GM19025 (cell line): ENCODE measurements at regions not wholly inside any gene's neighbourhood (a gene's known extent, or its start where the extent isn't known, plus 50 kb on each side); places are given as distances from the start of the nearest gene placed in this dataset.
"Not testable (repeated sequence)": the region's sequence is repeated elsewhere in the genome, so short reads cannot be mapped to it uniquely, and the experiment has no call there.

Source experiments
- ATAC-seq: cut with Tn5 transposase; IDR thresholded peaks from one replicate; pipeline ENCODE4 v1.9.1; 2021; ENCODE audit warnings: mild to moderate bottlenecking, low read depth, moderate library complexity; ENCODE audit not compliant: unreplicated experiment

GRCh38 chr3:145182196-145182911, 978.6 kb downstream of the PLOD2 start:
- no peak for ATAC-seq

GRCh38 chr3:145183261-145183660, 977.7 kb downstream of the PLOD2 start:
- ATAC-seq: no peak

- ATAC-seq: no peak
Observed at GRCh38 chr3:145188079-145188770, 972.8 kb downstream of the PLOD2 start.

- ATAC-seq: no peak
Observed at GRCh38 chr3:145190138-145190537, 970.8 kb downstream of the PLOD2 start.

- no peak for ATAC-seq
Observed at GRCh38 chr3:145190761-145191160, 970.2 kb downstream of the PLOD2 start.

- no peak for ATAC-seq
Observed at GRCh38 chr3:145191543-145191942, 969.4 kb downstream of the PLOD2 start.

GRCh38 chr3:145197051-145197820, 963.7 kb downstream of the PLOD2 start:
- ATAC-seq: no peak

GRCh38 chr3:145197821-145198220, 963.2 kb downstream of the PLOD2 start:
- ATAC-seq: no peak

- ATAC-seq: no peak
Observed at GRCh38 chr3:145209561-145209960, 951.4 kb downstream of the PLOD2 start.

GRCh38 chr3:145219355-145220235, 941.4 kb downstream of the PLOD2 start:
- ATAC-seq: no peak

- no peak for ATAC-seq
Observed at GRCh38 chr3:145224886-145225285, 936.1 kb downstream of the PLOD2 start.

GRCh38 chr3:145243875-145244274, 917.1 kb downstream of the PLOD2 start:
- ATAC-seq: no peak

GRCh38 chr3:145244327-145244726, 916.7 kb downstream of the PLOD2 start:
- no peak for ATAC-seq

GRCh38 chr3:145246291-145246690, 914.7 kb downstream of the PLOD2 start:
- no peak for ATAC-seq

- ATAC-seq: no peak
Observed at GRCh38 chr3:145248928-145249327, 912.1 kb downstream of the PLOD2 start.

- no peak for ATAC-seq
Observed at GRCh38 chr3:145251311-145251710, 909.7 kb downstream of the PLOD2 start.

- not testable (repeated sequence) for ATAC-seq
Observed at GRCh38 chr3:145257967-145258366, 903.0 kb downstream of the PLOD2 start.

GRCh38 chr3:145259166-145259880, 901.7 kb downstream of the PLOD2 start:
- ATAC-seq: no peak

- ATAC-seq: not testable (repeated sequence)
Observed at GRCh38 chr3:145263458-145263857, 897.5 kb downstream of the PLOD2 start.

- ATAC-seq: no peak
Observed at GRCh38 chr3:145266368-145266767, 894.6 kb downstream of the PLOD2 start.
